Renal pelvis (tissue), 1 donor: ENCODE measurements at regions not wholly inside any gene's neighbourhood (a gene's known extent, or its start where the extent isn't known, plus 50 kb on each side); places are given as distances from the start of the nearest gene placed in this dataset.

Experiments used
- DNase-seq: peaks from one replicate; pipeline ENCODE4 v3.0.0-alpha.2; 2013

GRCh38 chr11:80595011-80595410 lies 1154.2 kb upstream of the TENM4 start:
- DNase-seq, result no peak

- no peak for DNase-seq
Measured at GRCh38 chr11:80593648-80594374, 1153.0 kb upstream of the TENM4 start.

GRCh38 chr11:80592546-80592945 lies 1151.7 kb upstream of the TENM4 start:
- DNase-seq, result no peak

GRCh38 chr11:80587906-80588305 lies 1147.1 kb upstream of the TENM4 start:
- DNase-seq, result no peak

- DNase-seq, result no peak
Measured at GRCh38 chr11:80586464-80586863, 1145.6 kb upstream of the TENM4 start.

GRCh38 chr11:80584661-80585060 lies 1143.8 kb upstream of the TENM4 start:
- no peak for DNase-seq

GRCh38 chr11:80569832-80570231 lies 1129.0 kb upstream of the TENM4 start:
- no peak for DNase-seq

- DNase-seq, result no peak
Measured at GRCh38 chr11:80565231-80565630, 1124.4 kb upstream of the TENM4 start.

GRCh38 chr11:80562523-80563125 lies 1121.8 kb upstream of the TENM4 start:
- DNase-seq, result no peak

GRCh38 chr11:80559942-80560341 lies 1119.1 kb upstream of the TENM4 start:
- DNase-seq, result no peak

- no peak for DNase-seq
Measured at GRCh38 chr11:80553565-80553964, 1112.7 kb upstream of the TENM4 start.

- DNase-seq, result no peak
Measured at GRCh38 chr11:80542704-80543103, 1101.9 kb upstream of the TENM4 start.

- DNase-seq, result no peak
Measured at GRCh38 chr11:80538040-80538439, 1097.2 kb upstream of the TENM4 start.

- DNase-seq, result no peak
Measured at GRCh38 chr11:80533463-80533862, 1092.6 kb upstream of the TENM4 start.

- DNase-seq, result no peak
Measured at GRCh38 chr11:80532633-80533232, 1091.9 kb upstream of the TENM4 start.

GRCh38 chr11:80529726-80530125 lies 1088.9 kb upstream of the TENM4 start:
- DNase-seq, result no peak

- DNase-seq, result no peak
Measured at GRCh38 chr11:80525663-80526405, 1085.0 kb upstream of the TENM4 start.

GRCh38 chr11:80524349-80524748 lies 1083.5 kb upstream of the TENM4 start:
- no peak for DNase-seq

GRCh38 chr11:80523057-80523456 lies 1082.2 kb upstream of the TENM4 start:
- no peak for DNase-seq

GRCh38 chr11:80521592-80521991 lies 1080.8 kb upstream of the TENM4 start:
- no peak for DNase-seq

- DNase-seq, result peak; percentile 43
Measured at GRCh38 chr11:80520507-80520887, 1079.7 kb upstream of the TENM4 start.

GRCh38 chr11:80519596-80520506 lies 1079.0 kb upstream of the TENM4 start:
- peak; percentile 28 for DNase-seq
